Endothelial cell of umbilical vein (primary cell): ENCODE measurements at regions not wholly inside any gene's neighbourhood (a gene's known extent, or its start where the extent isn't known, plus 50 kb on each side); places are given as distances from the start of the nearest gene placed in this dataset.

Experiments used
- BruUV-seq: library from RNA; stranded (reverse); fragments of 400-500 nt; replicated peaks from 2 replicates; lab custom pipeline; 2021; lab: Mats Ljungman, UMichigan
- CTCF ChIA-PET: fragments of 300-600, 350-600 bp; sonication (Branson Sonifier 250); formaldehyde crosslinking; loops from one replicate; lab custom pipeline; 2021; ENCODE audit warnings: antibody characterized with exemption, inconsistent platforms; lab: Charles Lee
- POLR2A ChIA-PET: fragments of 300-600, 350-600 bp; sonication (Branson Sonifier 250); formaldehyde crosslinking; loops from one replicate; lab custom pipeline; 2021; ENCODE audit warnings: antibody characterized with exemption, inconsistent platforms; lab: Charles Lee
- DNase-seq: peaks from one replicate; pipeline ENCODE4 v3.0.0-alpha.2; 2011; ENCODE audit warnings: low read depth, low spot score
- FAIRE-seq: peaks from 2 replicates; lab custom pipeline; 2011; peaks lifted over from hg19 to GRCh38; lab: Jason Lieb, UNC
- H2AFZ ChIP-seq: 2 replicates; pipeline ENCODE4 v1.6.0; 2012; ENCODE audit warnings: low read depth, low read length, control low read depth, inconsistent platforms
- H3K27ac ChIP-seq: 2 replicates; pipeline ENCODE4 v1.5.1; 2011; ENCODE audit warnings: low read depth, mild to moderate bottlenecking, control low read depth, low read length, moderate library complexity; ENCODE audit not compliant: insufficient read depth
- H3K27me3 ChIP-seq, 2 experiments: 2 replicates each; pipeline versions ENCODE4 v1.6.0 to v1.6.1; 2011; ENCODE audit warnings: low read length in 2 of 2, mixed read lengths in 1 of 2; ENCODE audit not compliant: control insufficient read depth in 2 of 2, insufficient read depth in 2 of 2
- H3K36me3 ChIP-seq, 2 experiments: 2 replicates in 1 of 2; 3 replicates in 1 of 2; pipeline ENCODE4 v1.5.1; 2011; ENCODE audit warnings: low read length in 2 of 2, mild to moderate bottlenecking in 1 of 2, moderate library complexity in 1 of 2; ENCODE audit not compliant: control insufficient read depth in 2 of 2, insufficient read depth in 2 of 2; ENCODE audit errors: extremely low read depth in 1 of 2
- H3K4me1 ChIP-seq: 3 replicates; pipeline ENCODE4 v1.5.1; 2011; ENCODE audit warnings: mild to moderate bottlenecking, low read length; ENCODE audit not compliant: control insufficient read depth, insufficient read depth; ENCODE audit errors: extremely low read depth
- H3K4me2 ChIP-seq: 2 replicates; pipeline ENCODE4 v1.6.1; 2011; ENCODE audit warnings: low read length, control low read depth, mixed read lengths; ENCODE audit not compliant: insufficient read depth
- H3K4me3 ChIP-seq, 3 experiments: fragments of 200-600 bp in 1 of 3; sonication (generic), shearing (Covaris generic) in 1 of 3; replicated peaks in 1 of 3; 2 replicates each; pipeline ENCODE4 v1.5.1; 2011 to 2016; ENCODE audit warnings: control low read depth in 3 of 3, low read length in 3 of 3, mild to moderate bottlenecking in 2 of 3, inconsistent platforms in 1 of 3, low read depth in 1 of 3, moderate library complexity in 1 of 3; ENCODE audit not compliant: insufficient read depth in 1 of 3
- H3K79me2 ChIP-seq: 2 replicates; pipeline ENCODE4 v1.6.0; 2012; ENCODE audit warnings: low read length, inconsistent platforms; ENCODE audit not compliant: control insufficient read depth, insufficient read depth
- H3K9ac ChIP-seq: replicated peaks from 2 replicates; pipeline ENCODE3; 2011; ENCODE audit warnings: low read length, control low read depth; ENCODE audit not compliant: insufficient read depth; ENCODE audit errors: extremely low read depth
- H3K9me1 ChIP-seq: replicated peaks from 3 replicates; pipeline ENCODE4 v1.6.0; 2011; ENCODE audit warnings: mild to moderate bottlenecking, low read length; ENCODE audit not compliant: control insufficient read depth, insufficient read depth; ENCODE audit errors: extremely low read depth
- H3K9me3 ChIP-seq: replicated peaks from 2 replicates; pipeline ENCODE4 v1.5.1; 2012; ENCODE audit warnings: low read length, inconsistent platforms; ENCODE audit not compliant: control insufficient read depth, insufficient read depth
- H4K20me1 ChIP-seq: replicated peaks from 2 replicates; pipeline ENCODE3; 2011; ENCODE audit warnings: mild to moderate bottlenecking, low read length; ENCODE audit not compliant: control insufficient read depth, insufficient read depth; ENCODE audit errors: extremely low read depth
- EZH2 ChIP-seq: IDR thresholded peaks from 2 replicates; pipeline ENCODE4 v1.6.1; 2012; ENCODE audit warnings: borderline replicate concordance, low read depth, mild to moderate bottlenecking, moderate library complexity, low read length, inconsistent platforms; ENCODE audit not compliant: severe bottlenecking
- FOS ChIP-seq: IDR thresholded peaks from 2 replicates; pipeline ENCODE4 v1.6.1; 2011; ENCODE audit warnings: mild to moderate bottlenecking, low read length, moderate library complexity, borderline replicate concordance; ENCODE audit not compliant: insufficient read depth
- GATA2 ChIP-seq: IDR thresholded peaks from 2 replicates; pipeline ENCODE4 v1.7.0; 2011; ENCODE audit warnings: low read depth, mild to moderate bottlenecking, moderate library complexity, mixed read lengths, low read length; ENCODE audit not compliant: insufficient read length, insufficient read depth
- JUN ChIP-seq: IDR thresholded peaks from 2 replicates; pipeline ENCODE4 v1.6.1; 2011; ENCODE audit warnings: borderline replicate concordance, low read depth; ENCODE audit not compliant: insufficient read length, insufficient read depth
- MYC ChIP-seq: IDR thresholded peaks from one replicate; pipeline ENCODE4 v1.6.1; 2011; ENCODE audit warnings: mild to moderate bottlenecking, low read depth, low read length
- POLR2A ChIP-seq: IDR thresholded peaks from 2 replicates; pipeline ENCODE4 v1.6.1; 2012; ENCODE audit warnings: low read depth, mild to moderate bottlenecking, control low read depth, low read length
- POLR2AphosphoS5 ChIP-seq: IDR thresholded peaks from 2 replicates; pipeline ENCODE4 v1.6.1; 2012; ENCODE audit warnings: low read depth, mild to moderate bottlenecking, control low read depth, low read length, moderate library complexity; ENCODE audit not compliant: insufficient read depth
- dilution Hi-C: fragments of 300-500 bp; cut with MboI; formaldehyde crosslinking; loops from one replicate; pipeline ENCODE4 v1.15.0; 2019; ENCODE audit warnings: low sequenced_read_pairs; ENCODE audit not compliant: extremely low pct_ligation_motif_present
- intact Hi-C: fragments of 100-400 bp; cut with micrococcal nuclease; formaldehyde crosslinking; loops from one replicate; pipeline ENCODE4 v1.10.0; 2022
- TF ChIP-seq, protein P1 (sequence below): IDR thresholded peaks from 2 replicates; pipeline ENCODE4 v1.6.1; 2011; ENCODE audit not compliant: insufficient read depth, insufficient read length
- TF ChIP-seq, protein P2 (sequence below), 2 donors: IDR thresholded peaks; 1 replicate in 1 of 2; 2 replicates in 1 of 2; pipeline ENCODE4 v1.5.1; 2011; ENCODE audit warnings: low read length in 2 of 2, mild to moderate bottlenecking in 2 of 2, moderate library complexity in 2 of 2, control low read depth in 1 of 2, inconsistent platforms in 1 of 2, low read depth in 1 of 2; ENCODE audit not compliant: insufficient read depth in 1 of 2; ENCODE audit errors: extremely low read depth in 1 of 2

GRCh38 chr5:86526811-86527348, 90.9 kb upstream of the COX7C start:
- Histone ChIP-seq H2AFZ (no peak overlapping the region), H3K4me2 (no peak overlapping the region), H3K9me3 (no peaks in the 10 kb centered on the region), H3K36me3 (no peaks in the 10 kb centered on the region), H3K4me3 (no peak overlapping the region), H3K9ac (no peak overlapping the region), H3K9me1 (no peaks in the 10 kb centered on the region), H3K4me1 (no peaks in the 10 kb centered on the region), H3K79me2 (no peaks in the 10 kb centered on the region), H3K27me3 (no peaks in the 10 kb centered on the region), H4K20me1 (no peaks in the 10 kb centered on the region), H3K27ac (no peak overlapping the region)
- intact Hi-C loops (no loop called here), dilution Hi-C loops (no loop called here)
- FAIRE-seq (no peak), DNase-seq (no peak)
- TF ChIP-seq GATA2 (no peak), POLR2AphosphoS5 (no peak), MYC (no peak), POLR2A (no peak), JUN (no peak), EZH2 (no peak), FOS (no peak)
- TF ChIP-seq, protein P1, sequence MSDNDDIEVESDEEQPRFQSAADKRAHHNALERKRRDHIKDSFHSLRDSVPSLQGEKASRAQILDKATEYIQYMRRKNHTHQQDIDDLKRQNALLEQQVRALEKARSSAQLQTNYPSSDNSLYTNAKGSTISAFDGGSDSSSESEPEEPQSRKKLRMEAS, result no peak
- TF ChIP-seq, protein P2, sequence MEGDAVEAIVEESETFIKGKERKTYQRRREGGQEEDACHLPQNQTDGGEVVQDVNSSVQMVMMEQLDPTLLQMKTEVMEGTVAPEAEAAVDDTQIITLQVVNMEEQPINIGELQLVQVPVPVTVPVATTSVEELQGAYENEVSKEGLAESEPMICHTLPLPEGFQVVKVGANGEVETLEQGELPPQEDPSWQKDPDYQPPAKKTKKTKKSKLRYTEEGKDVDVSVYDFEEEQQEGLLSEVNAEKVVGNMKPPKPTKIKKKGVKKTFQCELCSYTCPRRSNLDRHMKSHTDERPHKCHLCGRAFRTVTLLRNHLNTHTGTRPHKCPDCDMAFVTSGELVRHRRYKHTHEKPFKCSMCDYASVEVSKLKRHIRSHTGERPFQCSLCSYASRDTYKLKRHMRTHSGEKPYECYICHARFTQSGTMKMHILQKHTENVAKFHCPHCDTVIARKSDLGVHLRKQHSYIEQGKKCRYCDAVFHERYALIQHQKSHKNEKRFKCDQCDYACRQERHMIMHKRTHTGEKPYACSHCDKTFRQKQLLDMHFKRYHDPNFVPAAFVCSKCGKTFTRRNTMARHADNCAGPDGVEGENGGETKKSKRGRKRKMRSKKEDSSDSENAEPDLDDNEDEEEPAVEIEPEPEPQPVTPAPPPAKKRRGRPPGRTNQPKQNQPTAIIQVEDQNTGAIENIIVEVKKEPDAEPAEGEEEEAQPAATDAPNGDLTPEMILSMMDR (IDR thresholded peaks at IDR 0.05; ENCODE audit: extremely low read depth in 1 of 2, insufficient read depth in 1 of 2, low read depth in 1 of 2, low read length in 2 of 2), result no peak
- CTCF ChIA-PET, result no interaction called here
- BruUV-seq, result no TSS peak
- POLR2A ChIA-PET, result no interaction called here
